ENCODE measurements at regions not wholly inside any gene's neighbourhood (a gene's known extent, or its start where the extent isn't known, plus 50 kb on each side); places are given as distances from the start of the nearest gene placed in this dataset.

DNA sequence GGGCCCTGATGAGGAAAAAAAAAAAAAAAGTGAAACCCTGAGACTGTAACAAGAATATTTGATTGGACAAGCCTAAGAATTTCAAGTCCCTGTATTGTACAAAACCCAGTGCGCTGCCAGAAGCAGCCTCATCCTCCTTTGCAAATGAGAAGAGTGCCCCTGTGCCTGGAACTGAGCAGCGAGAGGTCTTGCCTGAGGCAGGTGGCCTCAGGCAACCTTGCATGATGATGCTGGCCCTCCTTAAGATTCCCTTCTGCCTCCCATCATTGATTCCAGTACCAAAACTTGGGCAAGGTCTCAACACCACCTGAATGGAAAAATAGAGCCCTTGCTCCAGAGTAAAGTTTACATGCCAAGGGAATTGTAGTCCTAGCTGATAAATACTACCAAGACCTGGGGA lies 129.6 kb upstream of the RAB4A start:
- TF ChIP-seq, protein P1, sequence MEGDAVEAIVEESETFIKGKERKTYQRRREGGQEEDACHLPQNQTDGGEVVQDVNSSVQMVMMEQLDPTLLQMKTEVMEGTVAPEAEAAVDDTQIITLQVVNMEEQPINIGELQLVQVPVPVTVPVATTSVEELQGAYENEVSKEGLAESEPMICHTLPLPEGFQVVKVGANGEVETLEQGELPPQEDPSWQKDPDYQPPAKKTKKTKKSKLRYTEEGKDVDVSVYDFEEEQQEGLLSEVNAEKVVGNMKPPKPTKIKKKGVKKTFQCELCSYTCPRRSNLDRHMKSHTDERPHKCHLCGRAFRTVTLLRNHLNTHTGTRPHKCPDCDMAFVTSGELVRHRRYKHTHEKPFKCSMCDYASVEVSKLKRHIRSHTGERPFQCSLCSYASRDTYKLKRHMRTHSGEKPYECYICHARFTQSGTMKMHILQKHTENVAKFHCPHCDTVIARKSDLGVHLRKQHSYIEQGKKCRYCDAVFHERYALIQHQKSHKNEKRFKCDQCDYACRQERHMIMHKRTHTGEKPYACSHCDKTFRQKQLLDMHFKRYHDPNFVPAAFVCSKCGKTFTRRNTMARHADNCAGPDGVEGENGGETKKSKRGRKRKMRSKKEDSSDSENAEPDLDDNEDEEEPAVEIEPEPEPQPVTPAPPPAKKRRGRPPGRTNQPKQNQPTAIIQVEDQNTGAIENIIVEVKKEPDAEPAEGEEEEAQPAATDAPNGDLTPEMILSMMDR (IDR thresholded peaks at IDR 0.05; ENCODE audit: poor library complexity, severe bottlenecking): no peak
- no peak for TF ChIP-seq EZH2 (IDR thresholded peaks at IDR 0.05; ENCODE audit: borderline replicate concordance, insufficient read depth, low read length, poor library complexity, severe bottlenecking)
- TF ChIP-seq RAD21 (conservative IDR thresholded peaks at IDR 0.05): no peak
- TF ChIP-seq EP300 (conservative IDR thresholded peaks at IDR 0.05; ENCODE audit: poor library complexity, severe bottlenecking): no peak
